Right ventricle myocardium superior (tissue), 1 donor: ENCODE measurements at regions not wholly inside any gene's neighbourhood (a gene's known extent, or its start where the extent isn't known, plus 50 kb on each side); places are given as distances from the start of the nearest gene placed in this dataset.
"Not testable (repeated sequence)": the region's sequence is repeated elsewhere in the genome, so short reads cannot be mapped to it uniquely, and the experiment has no call there.

Source experiments
- ATAC-seq: fragments of 200-7000 bp; cut with Tn5 transposase; one replicate; pipeline ENCODE4 v1.9.1; 2020; ENCODE audit warnings: mild to moderate bottlenecking; ENCODE audit not compliant: poor library complexity
- DNase-seq: peaks from one replicate; pipeline ENCODE4 v3.0.0-alpha.2; 2020
- intact Hi-C: fragments of 100-400 bp; cut with DNase I; formaldehyde crosslinking; loops from one replicate; pipeline ENCODE4 v1.11.2; 2022
- donor health status: DM: no; HTN: yes; CAD: no; lungs with severe emphysema.

- ATAC-seq, result no peak
- intact Hi-C loops, result no loop called here
Measured at GRCh38 chr5:8561224-8561840, 692.4 kb downstream of the MTRR start.

GRCh38 chr5:8561854-8562253, 692.9 kb downstream of the MTRR start:
- intact Hi-C loops, result no loop called here
- ATAC-seq (no peak), DNase-seq (no peak)

More at GRCh38 chr5:8561224-8561840, 692.4 kb downstream of the MTRR start:
- no peak for DNase-seq

- ATAC-seq, intact Hi-C loops, DNase-seq: not testable (repeated sequence)
Measured at GRCh38 chr5:8563540-8563939, 694.6 kb downstream of the MTRR start.

GRCh38 chr5:8568858-8569257, 699.9 kb downstream of the MTRR start:
- no peak for DNase-seq
- intact Hi-C loops, result no loop called here
- ATAC-seq, result no peak

DNA sequence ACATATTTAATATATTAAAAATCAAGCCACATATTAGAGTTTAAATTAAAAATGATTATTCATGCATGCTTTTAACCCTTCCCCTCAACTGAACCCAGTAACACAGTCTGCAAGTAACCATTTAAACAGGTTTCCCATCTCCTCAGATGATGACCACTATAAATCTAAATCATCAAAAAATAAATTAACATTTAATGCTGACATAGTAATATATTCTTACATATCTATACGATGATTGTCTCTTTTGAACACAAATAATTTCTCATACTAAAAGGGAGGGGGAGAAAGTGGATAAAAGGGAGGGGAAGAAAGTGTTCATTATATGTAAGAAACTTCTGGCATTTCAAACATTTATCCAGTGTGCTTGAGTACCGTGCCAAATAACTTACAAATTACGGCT, 701.6 kb downstream of the MTRR start:
- ATAC-seq (no peak), DNase-seq (no peak)

GRCh38 chr5:8576178-8576577, 707.2 kb downstream of the MTRR start:
- DNase-seq, result no peak
- no peak for ATAC-seq
- intact Hi-C loops, result no loop called here

More for the DNA sequence above, 701.6 kb downstream of the MTRR start:
- intact Hi-C loops, result no loop called here

DNA sequence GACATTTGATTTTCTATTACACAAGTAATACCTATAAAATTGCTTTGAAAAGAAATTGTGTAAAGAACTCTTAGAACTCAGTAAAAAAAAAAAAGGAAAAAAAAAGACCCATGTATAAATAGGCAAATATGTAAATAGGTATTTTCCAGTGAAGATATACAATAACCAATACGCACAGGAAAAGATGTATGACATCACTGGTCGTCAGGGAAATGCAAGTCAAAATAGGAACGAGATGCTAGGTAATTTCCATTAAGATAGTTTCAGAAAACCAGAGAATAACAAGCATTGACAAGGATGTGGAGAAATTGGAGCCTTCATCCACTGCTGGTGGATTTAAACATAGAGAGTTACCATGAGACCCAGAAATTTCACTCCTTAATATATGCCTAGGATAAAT, 708.8 kb downstream of the MTRR start:
- intact Hi-C loops, result no loop called here
- no peak for DNase-seq
- ATAC-seq, result no peak

DNA sequence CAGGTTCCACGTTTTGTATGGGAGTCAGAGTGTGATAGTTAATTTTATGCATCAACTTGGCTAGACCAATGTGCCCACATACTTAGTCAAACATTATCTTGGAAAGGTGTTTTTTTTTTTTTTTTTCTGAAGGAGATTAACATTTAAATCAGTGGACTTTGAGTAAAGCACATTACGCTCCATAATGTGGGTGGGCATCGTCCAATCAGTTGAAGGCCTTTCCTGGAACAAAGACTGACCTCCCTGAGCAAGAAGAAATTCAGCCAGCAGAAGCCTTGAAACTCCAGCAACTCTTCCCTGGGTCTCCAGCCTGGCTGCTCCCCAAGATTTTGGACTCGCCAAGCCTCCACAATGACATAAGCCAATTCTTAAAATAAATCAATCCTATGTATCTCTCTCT, 711.4 kb downstream of the MTRR start:
- no peak for DNase-seq
- intact Hi-C loops, result no loop called here
- ATAC-seq, result no peak

GRCh38 chr5:8581047-8581446, 712.1 kb downstream of the MTRR start:
- no peak for ATAC-seq
- intact Hi-C loops, result no loop called here

DNA sequence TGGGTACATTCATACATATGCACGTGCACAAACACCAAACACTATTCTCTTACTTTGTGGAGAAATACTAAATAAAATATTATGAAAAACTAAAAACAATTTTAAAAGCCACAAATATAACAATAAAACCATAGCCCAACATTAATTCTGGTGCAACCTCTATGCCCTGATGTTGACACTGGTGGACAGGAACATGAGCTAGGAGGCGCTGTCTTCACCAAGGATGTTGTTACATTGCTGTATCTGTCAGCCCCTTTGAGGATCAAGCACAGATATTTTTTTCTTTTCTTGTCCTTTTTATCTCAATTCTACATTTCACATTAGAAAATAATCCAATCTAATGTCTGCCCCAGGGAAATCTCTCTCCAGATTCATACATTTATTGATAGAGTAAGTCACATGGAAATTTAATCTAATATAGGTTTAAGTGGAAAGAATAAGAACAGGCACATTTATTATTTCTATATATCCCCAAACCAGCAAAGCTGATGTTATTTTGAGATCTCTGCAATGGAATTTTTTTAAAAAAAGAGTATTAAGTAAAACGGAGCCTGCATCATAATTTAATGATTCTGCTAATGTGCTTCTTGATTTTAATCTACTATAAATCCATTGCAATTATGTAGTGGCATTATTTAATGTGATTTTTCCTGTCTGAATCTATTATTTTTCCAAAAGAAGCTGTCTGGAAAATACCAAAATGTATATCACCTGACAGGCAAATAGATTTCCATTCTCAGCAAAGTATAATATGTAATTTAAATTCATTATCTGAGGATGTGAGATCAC, 716.5 kb downstream of the MTRR start:
- intact Hi-C loops, result no loop called here
- ATAC-seq (no peak), DNase-seq (no peak)

More at GRCh38 chr5:8581047-8581446, 712.1 kb downstream of the MTRR start:
- DNase-seq, result no peak

DNA sequence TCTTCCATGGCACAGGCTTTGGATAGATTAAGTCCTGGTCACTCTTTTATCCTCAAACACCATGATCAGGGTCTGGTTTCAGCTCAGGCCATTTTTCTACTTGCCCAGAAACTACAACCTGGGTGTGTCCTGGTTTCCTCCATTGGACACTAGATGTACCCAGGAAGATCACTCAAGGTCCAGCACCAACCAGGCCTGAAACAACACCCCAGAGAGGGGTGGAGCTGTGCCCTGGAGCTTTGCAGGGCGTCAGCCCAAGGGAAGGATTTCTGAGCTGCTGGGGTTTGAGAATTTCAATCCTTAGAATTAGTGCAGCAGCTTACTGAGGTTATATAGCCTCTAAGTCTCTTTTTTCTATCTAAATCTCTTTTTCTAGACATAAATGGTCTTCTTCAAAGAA, 722.0 kb downstream of the MTRR start:
- ATAC-seq, result no peak
- intact Hi-C loops, result no loop called here

DNA sequence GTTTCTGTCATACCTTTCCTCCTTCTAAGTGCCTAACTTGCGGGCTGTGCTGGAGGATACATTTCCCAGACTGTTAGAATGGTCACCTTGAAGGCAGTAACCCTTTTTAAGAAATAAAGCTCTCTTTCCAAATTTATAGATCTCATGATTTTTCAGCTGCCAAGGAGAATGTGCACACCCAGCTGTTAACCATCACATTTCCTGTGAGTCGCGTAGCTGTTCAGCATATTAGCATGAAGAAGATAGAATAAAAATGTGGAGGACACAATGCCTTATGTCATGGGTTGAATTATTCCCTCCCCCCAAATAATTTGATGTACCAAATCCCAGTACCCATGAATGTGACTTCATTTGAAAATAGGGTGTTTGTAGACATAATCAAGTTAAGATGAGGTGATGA, 729.4 kb downstream of the MTRR start:
- ATAC-seq, result no peak
- no peak for DNase-seq
- intact Hi-C loops, result no loop called here

More for the DNA sequence above, 722.0 kb downstream of the MTRR start:
- DNase-seq, result no peak

DNA sequence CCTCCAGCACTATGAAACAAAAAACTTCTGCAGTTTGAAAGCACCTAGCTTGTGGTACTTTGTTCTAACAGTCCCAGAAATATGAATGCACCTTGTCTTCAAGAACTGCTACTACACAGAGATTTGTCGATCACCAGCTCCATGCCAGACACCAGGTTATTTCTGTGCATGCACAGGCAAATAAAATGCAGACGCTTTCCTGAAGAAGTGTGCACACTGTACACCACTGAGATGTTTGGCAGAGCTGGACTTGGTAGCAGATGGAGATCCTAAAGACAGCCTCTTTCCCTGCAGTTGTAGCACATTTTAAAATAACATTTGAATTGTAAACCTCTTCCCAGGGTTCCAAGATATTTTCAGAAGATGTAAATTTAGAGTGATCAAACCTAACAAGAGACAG, 730.0 kb downstream of the MTRR start:
- no peak for DNase-seq
- intact Hi-C loops, result no loop called here
- no peak for ATAC-seq

- DNase-seq (no peak), ATAC-seq (no peak)
- intact Hi-C loops, result no loop called here
Measured at GRCh38 chr5:8600843-8601242, 731.9 kb downstream of the MTRR start.

GRCh38 chr5:8601831-8602354, 732.9 kb downstream of the MTRR start:
- DNase-seq (no peak), ATAC-seq (no peak)
- intact Hi-C loops, result no loop called here

DNA sequence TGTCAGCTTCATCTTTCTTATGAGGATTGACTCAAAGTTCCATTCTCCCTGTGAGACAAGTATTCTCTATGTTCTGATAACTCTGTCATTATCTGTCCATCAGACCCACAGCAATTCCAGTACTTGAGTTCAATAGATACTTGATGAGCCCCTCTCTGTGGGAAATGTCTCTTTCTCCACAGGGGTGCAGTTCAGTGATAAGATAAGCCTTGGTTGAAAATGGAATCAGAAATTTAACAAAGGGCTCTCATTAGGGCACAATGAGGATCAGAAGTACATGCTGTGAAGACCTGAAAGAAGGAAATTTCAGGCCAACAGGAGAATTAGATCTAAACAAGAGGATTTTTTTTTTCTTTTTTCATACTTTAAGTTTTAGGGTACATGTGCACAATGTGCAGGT, 737.3 kb downstream of the MTRR start:
- intact Hi-C loops, result no loop called here
- DNase-seq, result no peak
- ATAC-seq, result no peak

DNA sequence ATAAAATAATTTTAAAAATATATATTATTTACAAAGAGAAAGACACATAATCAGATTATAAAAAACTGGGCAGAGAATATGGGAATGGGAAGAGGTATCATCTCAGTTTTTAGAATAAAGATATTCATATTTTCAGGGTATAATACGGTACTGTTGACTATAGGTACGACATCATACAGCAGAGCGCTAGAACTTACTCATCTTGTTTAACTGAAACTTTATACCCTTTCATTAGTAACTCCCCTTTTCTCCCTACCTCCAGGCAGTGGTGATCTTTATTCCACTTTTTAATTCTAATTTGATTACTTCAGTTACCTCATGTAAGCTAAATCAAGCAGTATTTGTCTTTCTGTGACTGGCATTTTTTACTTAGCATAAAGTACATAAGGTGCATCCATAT, 742.1 kb downstream of the MTRR start:
- DNase-seq (no peak), ATAC-seq (no peak)
- intact Hi-C loops, result no loop called here

DNA sequence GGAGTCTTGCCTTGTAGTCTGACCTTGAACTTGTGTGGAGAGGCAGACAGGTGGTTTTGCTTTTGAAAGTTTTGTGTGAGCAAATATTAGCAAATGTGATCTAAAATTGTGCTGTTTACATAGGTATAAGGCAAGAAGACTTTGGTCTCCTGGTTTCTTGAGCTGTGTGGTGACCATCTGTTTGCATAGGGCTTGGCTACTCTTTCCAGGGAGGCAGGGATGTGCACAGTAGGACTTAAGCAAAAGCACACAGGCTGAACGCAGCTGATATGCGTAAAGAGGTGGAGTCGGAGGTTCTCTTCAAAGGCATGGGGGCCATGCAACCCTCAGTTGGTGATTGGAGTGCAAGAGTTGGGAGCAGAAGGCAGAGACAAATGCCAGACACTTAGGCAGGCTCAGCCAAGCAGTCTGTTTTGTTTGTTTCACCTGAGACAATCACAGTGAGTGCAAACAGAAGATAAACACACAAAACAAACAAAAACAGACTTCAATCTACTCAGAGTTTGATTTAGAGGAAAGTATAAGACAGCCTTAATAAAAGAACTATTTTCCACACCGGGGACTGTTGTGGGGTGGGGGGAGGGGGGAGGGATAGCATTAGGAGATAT, 744.2 kb downstream of the MTRR start:
- intact Hi-C loops, result no loop called here
- ATAC-seq, result no peak

GRCh38 chr5:8615142-8615858, 746.4 kb downstream of the MTRR start:
- ATAC-seq (no peak), DNase-seq (no peak)
- intact Hi-C loops, result no loop called here

More for the DNA sequence above, 744.2 kb downstream of the MTRR start:
- no peak for DNase-seq
